ENCODE measurements at regions not wholly inside any gene's neighbourhood (a gene's known extent, or its start where the extent isn't known, plus 50 kb on each side); places are given as distances from the start of the nearest gene placed in this dataset.
"Not testable (repeated sequence)": the region's sequence is repeated elsewhere in the genome, so short reads cannot be mapped to it uniquely, and the experiment has no call there.

DNA sequence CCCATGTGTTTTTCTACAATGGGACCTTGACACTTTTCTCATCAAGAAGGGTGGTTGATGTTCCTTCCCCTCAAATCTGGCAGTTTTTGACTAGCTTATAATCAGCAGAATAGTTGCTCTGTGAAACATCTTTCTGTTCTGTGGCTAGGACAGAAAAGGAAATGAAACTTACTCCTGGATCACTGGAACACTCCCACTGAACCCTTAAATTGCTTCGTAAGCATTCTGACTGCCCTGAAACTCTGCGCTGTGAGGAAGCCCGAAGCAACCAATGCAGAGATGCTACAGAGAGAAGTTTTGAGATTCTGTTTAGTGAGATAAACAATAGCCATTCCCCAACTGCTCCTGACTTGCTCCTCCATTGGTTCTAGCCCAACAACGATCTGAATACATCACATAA, 602.2 kb downstream of the CENPC start:
- TF ChIP-seq EP300 (IDR thresholded peaks at IDR 0.05): no peak
- TF ChIP-seq, protein P1, sequence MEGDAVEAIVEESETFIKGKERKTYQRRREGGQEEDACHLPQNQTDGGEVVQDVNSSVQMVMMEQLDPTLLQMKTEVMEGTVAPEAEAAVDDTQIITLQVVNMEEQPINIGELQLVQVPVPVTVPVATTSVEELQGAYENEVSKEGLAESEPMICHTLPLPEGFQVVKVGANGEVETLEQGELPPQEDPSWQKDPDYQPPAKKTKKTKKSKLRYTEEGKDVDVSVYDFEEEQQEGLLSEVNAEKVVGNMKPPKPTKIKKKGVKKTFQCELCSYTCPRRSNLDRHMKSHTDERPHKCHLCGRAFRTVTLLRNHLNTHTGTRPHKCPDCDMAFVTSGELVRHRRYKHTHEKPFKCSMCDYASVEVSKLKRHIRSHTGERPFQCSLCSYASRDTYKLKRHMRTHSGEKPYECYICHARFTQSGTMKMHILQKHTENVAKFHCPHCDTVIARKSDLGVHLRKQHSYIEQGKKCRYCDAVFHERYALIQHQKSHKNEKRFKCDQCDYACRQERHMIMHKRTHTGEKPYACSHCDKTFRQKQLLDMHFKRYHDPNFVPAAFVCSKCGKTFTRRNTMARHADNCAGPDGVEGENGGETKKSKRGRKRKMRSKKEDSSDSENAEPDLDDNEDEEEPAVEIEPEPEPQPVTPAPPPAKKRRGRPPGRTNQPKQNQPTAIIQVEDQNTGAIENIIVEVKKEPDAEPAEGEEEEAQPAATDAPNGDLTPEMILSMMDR (IDR thresholded peaks at IDR 0.05): no peak
- no peak for TF ChIP-seq POLR2A (IDR thresholded peaks at IDR 0.05)
- WGBS, 3 donors: 10 to 18% (median 13%) methylated on average over 4 of the region's 4 CpGs
- intact Hi-C loops (cut with DNase I): no loop called here
- no peak overlapping the region for H3K27ac ChIP-seq
- no peak for DNase-seq
- no peaks in the 10 kb centered on the region for H3K27me3 ChIP-seq
- no peaks in the 10 kb centered on the region for H3K9me3 ChIP-seq
- no peaks in the 10 kb centered on the region for H3K4me1 ChIP-seq (ENCODE audit: insufficient read depth)
- H3K4me3 ChIP-seq: no peak overlapping the region
- no peaks in the 10 kb centered on the region for H3K36me3 ChIP-seq

DNA sequence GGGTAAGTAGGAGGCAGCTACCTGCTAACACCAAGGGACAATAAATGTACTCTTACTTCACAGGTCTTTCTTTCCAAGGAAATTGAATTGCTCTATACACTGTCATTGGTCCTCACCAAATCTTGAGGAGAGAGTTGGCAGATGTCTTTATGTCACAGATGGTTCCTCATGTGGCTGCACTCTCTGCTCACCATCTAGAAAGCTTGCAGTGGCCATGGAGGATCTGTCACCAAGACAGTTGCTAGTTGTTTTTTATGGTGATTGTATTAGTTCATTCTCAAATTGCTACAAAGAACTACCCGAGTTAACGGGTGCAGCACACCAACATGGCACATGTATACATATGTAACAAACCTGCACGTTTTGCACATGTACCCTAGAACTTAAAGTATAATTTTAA, 613.3 kb downstream of the CENPC start:
- intact Hi-C loops (cut with DNase I): loop anchor here in 1 of 4 donors (10.0 kb wide), 1 partner anchor 67 kb away; no protein-coding TSS in a partner anchor
- H3K27ac ChIP-seq; H3K9me3 ChIP-seq; H3K4me1 ChIP-seq (ENCODE audit: insufficient read depth); H3K4me3 ChIP-seq; H3K27me3 ChIP-seq; DNase-seq; H3K36me3 ChIP-seq: not testable (repeated sequence)
- WGBS, 3 donors: 90 to 97% (median 92%) methylated on average over 3 of the region's 3 CpGs

DNA sequence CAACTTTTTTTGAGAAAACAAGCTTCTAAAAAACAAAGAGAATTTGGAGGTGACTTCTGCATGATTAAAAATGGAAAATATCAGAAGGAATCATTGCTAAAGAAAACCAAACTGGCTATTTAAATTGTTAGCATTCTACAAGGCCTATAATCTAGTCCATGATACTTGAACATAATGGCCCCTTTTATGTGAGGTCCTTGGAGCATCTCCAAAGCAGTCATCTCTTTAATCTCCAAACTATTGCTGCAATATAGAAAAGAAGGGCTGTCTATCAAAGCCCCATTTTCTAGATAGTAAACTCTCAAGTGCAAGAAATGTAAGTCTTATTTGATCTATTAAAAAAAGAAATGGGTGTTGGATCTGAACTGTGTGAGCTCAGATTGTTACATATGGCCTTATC, 615.1 kb downstream of the CENPC start:
- Histone ChIP-seq H3K27me3 (no peaks in the 10 kb centered on the region), H3K36me3 (no peaks in the 10 kb centered on the region), H3K4me1 (ENCODE audit: insufficient read depth) (no peaks in the 10 kb centered on the region), H3K9me3 (no peaks in the 10 kb centered on the region), H3K27ac (no peak overlapping the region), H3K4me3 (no peak overlapping the region)
- intact Hi-C loops (cut with DNase I): loop anchor here in 1 of 4 donors (10.0 kb wide), 1 partner anchor 65 kb away; no protein-coding TSS in a partner anchor
- TF ChIP-seq EP300 (IDR thresholded peaks at IDR 0.05) (no peak), POLR2A (IDR thresholded peaks at IDR 0.05) (no peak)
- TF ChIP-seq, protein P1 (IDR thresholded peaks at IDR 0.05): no peak
- DNase-seq: no peak

DNA sequence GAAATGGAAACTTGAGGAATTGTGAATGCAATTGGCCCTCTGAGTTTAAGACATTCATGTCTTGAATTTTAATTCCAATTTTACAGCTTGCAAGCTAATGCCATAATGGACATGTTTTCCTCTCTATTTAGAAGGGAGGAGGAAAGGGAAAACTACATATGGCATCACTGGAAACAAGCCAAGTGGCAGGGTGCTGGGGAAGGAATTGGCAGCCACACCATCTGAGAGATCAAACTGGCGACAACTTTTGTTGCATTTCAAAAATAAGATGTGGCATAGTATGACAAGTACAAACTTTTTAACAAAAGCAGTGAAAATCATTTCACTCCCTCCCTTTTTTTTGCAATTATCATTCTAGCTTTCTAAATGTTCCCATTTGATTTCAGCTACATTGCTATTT, 615.6 kb downstream of the CENPC start:
- no peak for TF ChIP-seq EP300 (IDR thresholded peaks at IDR 0.05)
- TF ChIP-seq POLR2A (IDR thresholded peaks at IDR 0.05): no peak
- TF ChIP-seq, protein P1 (IDR thresholded peaks at IDR 0.05): no peak
- intact Hi-C loops (cut with DNase I): loop anchor here in 1 of 4 donors (10.0 kb wide), 1 partner anchor 65 kb away; no protein-coding TSS in a partner anchor
- Histone ChIP-seq H3K27me3 (no peaks in the 10 kb centered on the region), H3K4me1 (ENCODE audit: insufficient read depth) (no peaks in the 10 kb centered on the region), H3K9me3 (no peaks in the 10 kb centered on the region), H3K36me3 (no peaks in the 10 kb centered on the region), H3K4me3 (no peak overlapping the region), H3K27ac (no peak overlapping the region)
- 64 to 68% (median 66%) methylated on average over 1 of the region's 1 CpG for WGBS, 3 donors
- DNase-seq: no peak

DNA sequence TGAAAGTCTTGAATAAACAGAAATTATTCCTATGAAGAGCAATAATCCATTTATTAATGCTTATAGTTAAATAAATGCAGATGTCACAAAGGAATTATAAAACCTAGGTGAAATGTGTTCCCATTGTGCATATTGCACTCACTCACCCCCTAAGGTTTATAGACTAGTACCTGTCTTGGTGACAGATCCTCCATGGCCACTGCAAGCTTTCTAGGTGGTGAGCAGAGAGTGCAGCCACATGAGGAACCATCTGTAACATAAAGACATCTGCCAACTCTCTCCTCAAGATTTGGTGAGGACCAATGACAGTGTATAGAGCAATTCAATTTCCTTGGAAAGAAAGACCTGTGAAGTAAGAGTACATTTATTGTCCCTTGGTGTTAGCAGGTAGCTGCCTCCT, 616.4 kb downstream of the CENPC start:
- H3K27ac ChIP-seq; H3K9me3 ChIP-seq; intact Hi-C loops (cut with DNase I); H3K4me3 ChIP-seq; DNase-seq; H3K36me3 ChIP-seq; H3K27me3 ChIP-seq; H3K4me1 ChIP-seq (ENCODE audit: insufficient read depth): not testable (repeated sequence)

DNA sequence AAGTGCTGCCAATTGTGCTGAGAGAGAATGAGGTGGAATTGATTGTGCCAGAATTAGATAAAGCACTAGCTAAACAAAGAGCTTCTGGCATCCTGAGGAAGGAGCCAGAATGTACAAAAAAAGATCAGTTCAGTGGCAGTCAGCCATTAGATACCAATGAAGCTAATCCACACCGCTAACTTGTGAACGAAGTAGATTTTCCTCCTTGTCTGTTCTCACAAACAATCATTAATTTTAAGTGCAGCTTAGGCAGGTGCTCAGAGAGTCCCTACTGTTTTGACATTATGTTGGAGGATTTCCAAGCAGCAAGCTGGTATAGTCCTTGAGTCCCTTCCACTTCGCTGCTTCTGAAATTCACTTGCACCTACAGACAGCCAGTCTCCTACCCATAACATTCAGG, 617.4 kb downstream of the CENPC start:
- TF ChIP-seq, protein P1 (IDR thresholded peaks at IDR 0.05): no peak
- TF ChIP-seq POLR2A (IDR thresholded peaks at IDR 0.05): no peak
- H3K4me1 ChIP-seq (ENCODE audit: insufficient read depth): no peaks in the 10 kb centered on the region
- no peak overlapping the region for H3K4me3 ChIP-seq
- no peak for DNase-seq
- no peaks in the 10 kb centered on the region for H3K27me3 ChIP-seq
- no peaks in the 10 kb centered on the region for H3K36me3 ChIP-seq
- no peaks in the 10 kb centered on the region for H3K9me3 ChIP-seq
- no peak overlapping the region for H3K27ac ChIP-seq
- intact Hi-C loops (cut with DNase I): no loop called here
- 16 to 26% (median 18%) methylated on average over 3 of the region's 3 CpGs for WGBS, 3 donors

Measured in ovary (tissue), 7 donors.